ENCODE measurements at regions not wholly inside any gene's neighbourhood (a gene's known extent, or its start where the extent isn't known, plus 50 kb on each side); places are given as distances from the start of the nearest gene placed in this dataset.
A peak's percentile ranks its signal among the peaks of the same experiment; 100 is the strongest.

GRCh38 chr3:43919029-43919428 is 228.3 kb downstream of the ABHD5 start:
- DNase-seq (ENCODE audit: low spot score): no peak
- in situ Hi-C loops (cut with HindIII; ENCODE audit: low sequenced_read_pairs): no loop called here

DNA sequence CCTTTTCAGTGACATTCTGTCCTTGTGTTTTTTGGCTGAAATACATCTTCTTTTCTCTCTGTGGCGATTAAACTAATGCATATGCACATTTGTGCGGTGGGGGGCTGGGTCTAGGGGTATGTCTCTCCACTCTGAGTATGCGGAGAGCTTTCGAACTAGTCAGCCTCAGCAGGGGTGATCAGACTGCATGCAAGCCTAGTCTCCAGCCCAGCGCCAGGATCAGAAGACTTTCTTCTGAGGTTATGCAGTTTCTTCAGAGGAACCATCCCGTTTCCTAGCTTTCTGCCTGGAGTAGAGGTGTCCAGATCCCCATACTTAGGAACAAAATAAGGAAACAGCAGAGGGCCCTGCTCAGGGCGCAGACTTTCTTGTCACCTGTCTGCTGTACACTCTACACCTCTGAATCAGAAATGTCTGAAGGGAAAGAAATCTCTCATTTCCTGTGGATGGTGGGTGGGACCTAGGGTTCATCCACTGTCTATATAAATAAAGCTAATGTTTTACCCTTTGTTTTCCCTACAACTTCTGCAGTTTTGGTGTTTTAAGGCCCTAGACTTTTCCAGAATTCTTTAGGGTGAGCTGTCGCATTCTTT is 230.4 kb downstream of the ABHD5 start:
- in situ Hi-C loops (cut with HindIII; ENCODE audit: low sequenced_read_pairs): no loop called here
- DNase-seq (ENCODE audit: low spot score): no peak

DNA sequence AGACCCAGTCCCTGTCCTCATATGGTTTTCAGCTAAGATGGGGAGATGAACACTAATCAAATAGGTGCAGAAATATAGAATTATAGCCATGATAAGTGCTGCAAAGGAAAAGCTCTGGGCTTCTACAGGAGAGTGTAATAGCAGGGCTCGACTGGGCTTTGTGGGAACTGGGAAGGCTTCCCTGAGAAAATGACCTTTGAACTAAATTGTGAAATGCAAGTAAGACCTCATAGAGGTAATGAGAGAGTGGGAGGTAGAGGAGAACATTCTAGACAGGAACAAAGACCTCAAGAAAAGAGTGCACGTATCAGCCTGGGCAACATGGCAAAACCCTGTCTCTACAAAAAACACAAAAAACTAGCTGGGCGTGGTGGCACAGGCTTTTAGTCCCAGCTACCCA is 231.6 kb downstream of the ABHD5 start:
- DNase-seq (ENCODE audit: low spot score): no peak

GRCh38 chr3:43923104-43923882 is 232.6 kb downstream of the ABHD5 start:
- in situ Hi-C loops (cut with HindIII; ENCODE audit: low sequenced_read_pairs): no loop called here
- peak; percentile 73 for DNase-seq (ENCODE audit: low spot score)

More for the DNA sequence above, 231.6 kb downstream of the ABHD5 start:
- in situ Hi-C loops (cut with HindIII; ENCODE audit: low sequenced_read_pairs): no loop called here

- in situ Hi-C loops (cut with HindIII; ENCODE audit: low sequenced_read_pairs): no loop called here
These were observed 235.3 kb downstream of the ABHD5 start for GRCh38 chr3:43926055-43926454.

GRCh38 chr3:43932921-43933320 is 242.2 kb downstream of the ABHD5 start:
- in situ Hi-C loops (cut with HindIII; ENCODE audit: low sequenced_read_pairs): no loop called here
- DNase-seq (ENCODE audit: low spot score): no peak

More at GRCh38 chr3:43926055-43926454, 235.3 kb downstream of the ABHD5 start:
- DNase-seq (ENCODE audit: low spot score): no peak

- in situ Hi-C loops (cut with HindIII; ENCODE audit: low sequenced_read_pairs): no loop called here
- DNase-seq (ENCODE audit: low spot score): no peak
These were observed 257.3 kb downstream of the ABHD5 start for GRCh38 chr3:43948013-43948412.

DNA sequence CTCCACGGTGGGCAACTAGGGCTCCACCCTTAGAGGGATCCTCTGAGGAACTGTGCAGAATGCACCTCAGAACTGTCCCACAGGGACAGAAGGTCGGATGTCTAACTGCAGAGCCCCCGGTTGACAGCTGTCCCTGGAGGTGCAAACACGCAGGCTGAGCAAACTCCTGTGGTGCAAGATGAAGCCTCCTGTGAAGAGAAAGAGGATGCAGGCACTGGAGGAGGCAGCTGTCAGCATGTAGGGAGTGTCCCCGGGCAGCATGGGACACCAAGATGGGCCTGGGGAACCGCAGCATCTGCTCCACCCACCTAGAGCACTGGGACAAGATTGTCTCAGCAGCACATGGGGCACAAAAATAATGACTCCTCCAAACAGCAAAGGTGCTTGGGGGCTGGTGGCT is 258.9 kb downstream of the ABHD5 start:
- DNase-seq (ENCODE audit: low spot score): no peak
- in situ Hi-C loops (cut with HindIII; ENCODE audit: low sequenced_read_pairs): no loop called here

DNA sequence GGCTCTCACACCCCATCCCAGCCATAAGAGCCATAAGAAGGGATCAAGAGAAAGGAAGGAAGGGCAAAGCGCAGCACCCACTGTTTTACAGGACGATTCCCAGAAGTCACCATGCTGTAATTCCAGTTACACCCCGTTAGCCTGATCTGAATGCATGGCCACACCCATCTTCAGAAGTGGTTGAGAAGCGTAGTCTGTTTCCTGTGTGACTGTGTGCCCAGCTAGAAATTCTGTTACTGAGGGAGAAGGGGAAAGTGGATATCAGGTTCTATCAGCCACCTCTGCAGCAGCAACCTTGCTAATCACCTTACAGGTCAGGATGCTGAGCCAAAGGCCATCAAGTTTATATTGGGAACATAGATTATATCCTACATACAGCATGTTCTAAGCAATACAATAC is 260.0 kb downstream of the ABHD5 start:
- no peak for DNase-seq (ENCODE audit: low spot score)
- in situ Hi-C loops (cut with HindIII; ENCODE audit: low sequenced_read_pairs): no loop called here

DNA sequence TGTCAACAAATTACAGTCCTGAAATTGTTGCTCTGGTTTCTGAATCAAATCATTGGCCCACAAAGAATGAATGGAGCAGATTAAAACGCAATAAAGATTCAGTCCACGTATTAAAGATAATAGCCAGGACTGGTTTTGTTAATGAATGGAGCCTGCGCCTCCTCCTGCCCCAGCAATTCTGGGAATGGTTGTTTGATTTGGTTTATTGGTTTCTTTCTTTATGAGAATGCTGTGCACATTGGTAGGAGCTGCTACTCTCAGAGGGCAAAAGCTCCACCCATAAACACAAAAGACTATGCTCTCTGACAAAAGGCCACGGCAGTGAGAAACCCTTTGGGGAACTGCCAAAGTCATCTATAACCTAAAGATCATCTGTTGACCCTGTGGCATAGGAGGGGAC is 261.1 kb downstream of the ABHD5 start:
- in situ Hi-C loops (cut with HindIII; ENCODE audit: low sequenced_read_pairs): no loop called here
- DNase-seq (ENCODE audit: low spot score): no peak

- in situ Hi-C loops (cut with HindIII; ENCODE audit: low sequenced_read_pairs): no loop called here
- DNase-seq (ENCODE audit: low spot score): no peak
These were observed 262.6 kb downstream of the ABHD5 start for GRCh38 chr3:43953380-43953779.

DNA sequence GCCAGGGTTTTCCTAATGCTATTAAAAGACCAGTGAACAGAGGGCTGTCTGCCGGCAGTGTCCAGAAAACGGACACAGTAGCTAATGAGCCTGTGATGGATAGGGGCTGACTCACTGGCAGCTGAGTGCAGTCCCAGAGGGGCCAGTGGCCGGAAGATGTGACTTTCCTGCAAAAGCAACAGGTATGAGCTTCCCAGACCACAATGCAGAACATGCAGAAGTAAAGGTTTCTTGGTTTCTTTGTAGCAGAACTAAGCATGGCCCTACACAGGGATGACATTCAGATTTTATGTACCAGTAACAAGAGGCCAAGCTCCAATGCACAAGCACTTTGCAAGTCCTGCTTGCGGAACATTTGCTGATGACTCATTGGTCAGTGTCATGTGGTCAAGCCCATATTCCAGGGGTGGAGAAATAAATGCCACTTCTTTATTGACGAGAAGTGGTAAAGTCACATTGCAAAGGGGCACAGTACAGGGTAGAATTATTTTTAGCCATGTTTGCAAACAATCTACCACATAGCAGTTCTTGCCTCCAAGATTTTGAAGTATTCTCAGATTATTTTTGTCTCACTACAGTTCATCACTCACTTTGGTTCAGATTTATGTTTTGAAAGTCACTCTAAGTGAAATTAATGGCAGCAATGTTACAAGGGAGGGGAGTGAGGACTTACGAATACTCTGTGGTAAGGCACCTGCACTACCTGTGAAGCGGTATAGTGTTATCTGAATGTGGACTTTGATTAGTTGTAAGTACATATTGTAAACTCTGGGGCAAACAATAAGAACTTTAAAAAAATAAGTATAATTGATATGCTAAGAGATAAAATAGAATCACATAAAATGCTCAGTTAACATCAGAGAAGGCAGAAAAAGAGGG is 263.3 kb downstream of the ABHD5 start:
- in situ Hi-C loops (cut with HindIII; ENCODE audit: low sequenced_read_pairs): no loop called here

DNA sequence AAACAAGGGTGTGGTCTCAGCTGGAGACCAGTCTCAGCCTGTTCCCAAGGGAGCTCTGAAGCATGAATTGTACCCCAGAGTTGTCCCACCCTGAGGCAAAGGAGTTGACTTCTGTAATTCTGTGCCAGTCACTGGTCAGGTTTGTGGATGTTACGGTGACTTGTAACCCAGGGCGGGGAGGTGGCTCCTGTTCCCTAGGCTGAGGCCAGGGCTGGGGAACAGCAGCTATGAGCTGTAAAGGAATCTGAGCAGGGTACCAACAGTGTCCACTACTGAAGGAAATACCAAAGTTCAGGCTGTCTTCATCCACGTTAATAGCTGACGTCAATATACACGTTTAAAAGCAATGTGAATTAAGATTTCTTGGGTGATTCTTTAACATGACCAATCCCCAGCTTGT is 266.2 kb downstream of the ABHD5 start:
- DNase-seq (ENCODE audit: low spot score): no peak
- in situ Hi-C loops (cut with HindIII; ENCODE audit: low sequenced_read_pairs): no loop called here

More for the DNA sequence above, 263.3 kb downstream of the ABHD5 start:
- no peak for DNase-seq (ENCODE audit: low spot score)

DNA sequence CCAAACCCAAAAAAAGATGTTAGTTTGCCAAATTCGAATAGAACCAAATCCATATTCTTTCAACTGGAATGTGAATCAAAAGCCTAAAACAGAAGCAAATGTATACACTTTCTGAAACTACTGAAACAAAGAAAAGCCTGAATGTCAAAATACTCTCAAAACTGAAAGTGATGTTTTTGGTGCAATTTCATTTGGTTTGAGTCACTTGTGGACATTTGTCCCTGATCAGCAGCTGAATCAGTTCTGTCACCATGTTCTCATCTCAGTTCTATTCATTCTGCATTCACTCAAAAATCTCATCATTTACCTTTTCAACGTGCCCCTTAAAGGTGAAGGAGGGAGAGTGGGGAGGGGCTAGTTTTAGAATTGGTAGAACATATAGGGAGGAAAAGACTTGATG is 266.8 kb downstream of the ABHD5 start:
- DNase-seq (ENCODE audit: low spot score): no peak
- in situ Hi-C loops (cut with HindIII; ENCODE audit: low sequenced_read_pairs): no loop called here

DNA sequence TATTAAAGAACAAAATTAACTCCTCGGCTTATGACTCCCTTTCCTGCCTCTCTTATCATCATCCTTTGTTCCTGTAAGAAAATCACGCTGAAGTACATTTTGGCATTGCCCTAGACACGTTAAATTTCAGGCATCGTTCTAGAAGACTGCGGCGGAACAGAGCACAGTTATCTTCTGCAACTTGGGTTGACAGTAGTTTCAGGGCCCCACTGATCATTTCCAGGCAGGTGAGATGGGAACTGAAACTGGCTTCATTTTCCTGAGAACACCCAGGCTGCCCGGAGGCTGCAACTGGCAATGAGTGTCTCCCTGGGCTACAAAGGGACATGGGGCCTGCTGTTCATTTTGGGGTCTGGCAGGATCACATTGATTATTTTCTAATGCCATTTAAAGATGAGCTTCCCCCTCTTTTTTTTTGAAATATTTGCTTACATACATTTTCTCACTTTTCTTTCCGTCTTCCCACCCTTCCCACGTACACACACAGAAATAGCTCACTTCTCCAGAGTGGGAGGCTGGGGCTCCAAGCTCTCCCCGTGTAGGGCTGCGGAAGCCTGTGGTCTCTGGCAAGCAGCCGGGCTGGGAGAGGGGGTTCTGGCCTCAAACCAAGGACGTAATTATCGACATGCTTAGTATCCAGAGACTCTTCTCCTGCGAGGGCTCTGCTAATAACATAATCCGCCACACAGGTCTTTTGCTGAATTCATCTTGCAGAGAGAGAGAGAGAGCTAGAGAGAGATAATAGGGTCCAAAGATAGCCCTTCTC is 267.4 kb downstream of the ABHD5 start:
- in situ Hi-C loops (cut with HindIII; ENCODE audit: low sequenced_read_pairs): no loop called here
- no peak for DNase-seq (ENCODE audit: low spot score)

GRCh38 chr3:43958973-43959372 is 268.2 kb downstream of the ABHD5 start:
- in situ Hi-C loops (cut with HindIII; ENCODE audit: low sequenced_read_pairs): no loop called here
- DNase-seq (ENCODE audit: low spot score): no peak

DNA sequence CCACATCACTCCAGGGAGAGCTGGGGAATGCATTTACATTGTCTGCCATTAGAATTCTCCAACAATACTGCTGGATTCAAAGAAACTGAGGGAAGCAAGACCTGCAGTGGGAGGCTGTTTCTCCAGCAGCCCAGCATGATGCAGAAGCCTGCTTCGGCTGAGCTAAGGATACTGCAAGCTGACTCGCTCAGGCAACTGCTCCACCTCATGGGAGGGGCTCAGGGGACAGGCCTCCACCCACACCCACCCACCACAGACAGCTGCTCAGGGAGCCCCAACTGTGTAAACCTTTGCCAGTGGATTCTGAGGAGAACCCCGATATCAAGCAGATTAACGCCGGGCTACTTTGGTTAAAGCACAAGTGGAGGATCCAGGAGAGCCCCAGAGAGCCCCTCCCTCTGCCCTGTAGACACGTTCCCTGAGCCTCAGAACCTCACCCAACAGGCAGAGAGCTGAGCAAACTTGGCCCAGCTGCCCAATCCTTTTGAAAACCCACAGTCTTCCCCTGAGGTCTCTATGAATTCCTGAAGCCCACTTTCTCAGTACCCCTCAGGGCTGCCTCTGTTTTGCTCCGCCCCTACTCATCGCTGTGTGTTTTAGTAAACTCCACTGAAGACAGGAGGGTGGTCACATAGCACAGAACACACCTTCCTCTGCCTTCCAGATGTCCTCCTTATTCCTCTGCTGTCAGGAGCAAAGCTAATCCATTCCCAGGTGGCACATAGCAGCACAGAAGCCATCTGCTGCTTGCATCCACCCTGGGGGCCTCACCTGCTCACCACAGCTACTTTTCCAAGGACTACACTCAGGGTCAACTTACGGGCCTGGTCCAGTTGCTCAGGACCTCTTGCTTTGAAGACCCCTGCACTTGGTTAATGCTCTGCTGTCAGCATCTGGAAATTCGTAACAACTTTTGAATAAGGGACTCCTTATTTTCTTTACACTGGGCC is 269.0 kb downstream of the ABHD5 start:
- in situ Hi-C loops (cut with HindIII; ENCODE audit: low sequenced_read_pairs): no loop called here
- DNase-seq (ENCODE audit: low spot score): no peak

DNA sequence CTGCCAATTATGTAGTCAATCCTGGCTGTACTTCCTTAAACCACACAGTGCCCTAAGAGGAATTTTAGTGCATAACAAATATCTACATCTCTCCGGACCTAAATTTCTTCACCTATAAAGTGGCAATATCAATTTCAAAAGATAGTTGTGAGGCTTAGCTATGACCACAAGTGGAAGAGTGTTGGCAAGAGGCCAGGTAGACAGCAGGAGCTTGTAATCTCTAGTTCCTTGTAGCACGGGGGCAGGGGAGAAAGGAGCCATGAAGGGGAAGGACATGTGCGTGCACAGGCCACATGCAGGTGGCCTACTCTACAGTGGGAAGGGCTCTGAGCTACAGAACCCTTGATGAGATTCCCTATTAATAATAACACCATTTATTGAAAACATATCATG is 269.7 kb downstream of the ABHD5 start:
- no peak for DNase-seq (ENCODE audit: low spot score)
- in situ Hi-C loops (cut with HindIII; ENCODE audit: low sequenced_read_pairs): no loop called here
